ENCODE measurements at regions not wholly inside any gene's neighbourhood (a gene's known extent, or its start where the extent isn't known, plus 50 kb on each side); places are given as distances from the start of the nearest gene placed in this dataset.

GRCh38 chr3:152626226-152626625, 208.7 kb upstream of the P2RY1 start:
- Histone ChIP-seq H3K4me1 (peaks cover 11% of the 10 kb centered on the region), H3K36me3 (no peaks in the 10 kb centered on the region), H3K4me3 (no peak overlapping the region), H3K9me3 (replicated peaks) (peaks cover 6% of the 10 kb centered on the region), H3K27ac (replicated peaks) (no peak overlapping the region), H3K27me3 (ENCODE audit: low read depth) (no peaks in the 10 kb centered on the region)
- intact Hi-C loops (cut with micrococcal nuclease), result no loop called here
- TF ChIP-seq CTCF (IDR thresholded peaks at IDR 0.05; ENCODE audit: borderline replicate concordance), result no peak
- no peak for DNase-seq

- no peak for DNase-seq
- Histone ChIP-seq H3K9me3 (replicated peaks) (peaks cover 6% of the 10 kb centered on the region), H3K36me3 (no peaks in the 10 kb centered on the region), H3K4me3 (no peak overlapping the region), H3K27ac (replicated peaks) (no peak overlapping the region), H3K4me1 (no peaks in the 10 kb centered on the region), H3K27me3 (ENCODE audit: low read depth) (no peaks in the 10 kb centered on the region)
- TF ChIP-seq CTCF (IDR thresholded peaks at IDR 0.05; ENCODE audit: borderline replicate concordance), result no peak
- intact Hi-C loops (cut with micrococcal nuclease), result no loop called here
Observed at GRCh38 chr3:152628496-152628895, 206.4 kb upstream of the P2RY1 start.

- Histone ChIP-seq H3K36me3 (no peaks in the 10 kb centered on the region), H3K4me3 (no peak overlapping the region), H3K27me3 (ENCODE audit: low read depth) (no peaks in the 10 kb centered on the region), H3K4me1 (no peaks in the 10 kb centered on the region), H3K27ac (replicated peaks) (no peak overlapping the region), H3K9me3 (replicated peaks) (peaks cover 6% of the 10 kb centered on the region)
- no peak for TF ChIP-seq CTCF (IDR thresholded peaks at IDR 0.05; ENCODE audit: borderline replicate concordance)
- no peak for DNase-seq
- intact Hi-C loops (cut with micrococcal nuclease), result no loop called here
Observed at GRCh38 chr3:152629363-152630122, 205.4 kb upstream of the P2RY1 start.

- intact Hi-C loops (cut with micrococcal nuclease), result no loop called here
- no peak overlapping the region for H3K27ac ChIP-seq (replicated peaks)
- no peaks in the 10 kb centered on the region for H3K27me3 ChIP-seq (ENCODE audit: low read depth)
- H3K4me3 ChIP-seq, result no peak overlapping the region
- H3K36me3 ChIP-seq, result no peaks in the 10 kb centered on the region
- peaks cover 4% of the 10 kb centered on the region for H3K9me3 ChIP-seq (replicated peaks)
- no peaks in the 10 kb centered on the region for H3K4me1 ChIP-seq
- TF ChIP-seq CTCF (IDR thresholded peaks at IDR 0.05; ENCODE audit: borderline replicate concordance), result no peak
- no peak for DNase-seq
Observed at GRCh38 chr3:152635389-152635788, 199.5 kb upstream of the P2RY1 start.

- Histone ChIP-seq H3K4me1 (no peaks in the 10 kb centered on the region), H3K4me3 (no peak overlapping the region), H3K9me3 (replicated peaks) (no peaks in the 10 kb centered on the region), H3K27ac (replicated peaks) (no peak overlapping the region), H3K27me3 (ENCODE audit: low read depth) (no peaks in the 10 kb centered on the region), H3K36me3 (no peaks in the 10 kb centered on the region)
- intact Hi-C loops (cut with micrococcal nuclease), result no loop called here
- no peak for TF ChIP-seq CTCF (IDR thresholded peaks at IDR 0.05; ENCODE audit: borderline replicate concordance)
- DNase-seq, result no peak
Observed at GRCh38 chr3:152636651-152637050, 198.3 kb upstream of the P2RY1 start.

Data from left ventricle myocardium inferior (tissue), 1 donor.